Activated CD4-positive, alpha-beta memory T cell treated with anti-CD3 and anti-CD28 coated beads for 36 hours (primary cell): ENCODE measurements at regions not wholly inside any gene's neighbourhood (a gene's known extent, or its start where the extent isn't known, plus 50 kb on each side); places are given as distances from the start of the nearest gene placed in this dataset.

Experiments
- CTCF ChIA-PET: fragments of 350-600 bp; sonication (Branson Sonifier 250); formaldehyde crosslinking; loops from one replicate; lab custom pipeline; 2021; ENCODE audit warnings: antibody characterized with exemption, inconsistent platforms; lab: Charles Lee
- POLR2A ChIA-PET: fragments of 350-600 bp; sonication (Branson Sonifier 250); formaldehyde crosslinking; loops from one replicate; lab custom pipeline; 2021; ENCODE audit warnings: antibody characterized with exemption; lab: Charles Lee
- DNase-seq: peaks from one replicate; pipeline ENCODE4 v3.0.0-alpha.2; 2020
- H3K27ac Mint-ChIP-seq: one replicate; pipeline ENCODE4 v1.8.0; 2021; ENCODE audit warnings: mixed read lengths
- H3K27me3 Mint-ChIP-seq: one replicate; pipeline ENCODE4 v1.8.0; 2021; ENCODE audit warnings: mixed read lengths
- H3K36me3 Mint-ChIP-seq: one replicate; pipeline ENCODE4 v1.8.0; 2021; ENCODE audit warnings: mixed read lengths
- H3K4me1 Mint-ChIP-seq: one replicate; pipeline ENCODE4 v1.8.0; 2021; ENCODE audit warnings: low read depth, mixed read lengths
- H3K4me3 Mint-ChIP-seq: one replicate; pipeline ENCODE4 v1.8.0; 2021; ENCODE audit warnings: mild to moderate bottlenecking, mixed read lengths
- H3K9me3 Mint-ChIP-seq: one replicate; pipeline ENCODE4 v1.8.0; 2021; ENCODE audit warnings: mixed read lengths
- intact Hi-C: fragments of 100-400 bp; cut with micrococcal nuclease; formaldehyde crosslinking; loops from one replicate; pipeline ENCODE4 v1.15.1; 2023

GRCh38 chr9:99412606-99413005 lies 190.5 kb downstream of the SEC61B start:
- Mint-ChIP-seq H3K9me3 (no peaks in the 10 kb centered on the region), H3K4me3 (no peak overlapping the region), H3K27me3 (peaks cover 1% of the 10 kb centered on the region), H3K36me3 (no peaks in the 10 kb centered on the region), H3K27ac (no peak overlapping the region), H3K4me1 (no peaks in the 10 kb centered on the region)
- ChIA-PET CTCF (no interaction called here), POLR2A (no interaction called here)
- no peak for DNase-seq
- intact Hi-C loops = no loop called here

GRCh38 chr9:99414321-99414720 lies 192.2 kb downstream of the SEC61B start:
- Mint-ChIP-seq H3K4me3 (no peak overlapping the region), H3K9me3 (no peaks in the 10 kb centered on the region), H3K36me3 (no peaks in the 10 kb centered on the region), H3K4me1 (no peaks in the 10 kb centered on the region), H3K27me3 (peaks cover 1% of the 10 kb centered on the region), H3K27ac (no peak overlapping the region)
- intact Hi-C loops = no loop called here
- ChIA-PET POLR2A (no interaction called here), CTCF (no interaction called here)
- no peak for DNase-seq

- H3K27me3 Mint-ChIP-seq = peaks cover 1% of the 10 kb centered on the region
- H3K4me3 Mint-ChIP-seq = no peak overlapping the region
- no peak for DNase-seq
- H3K4me1 Mint-ChIP-seq = no peaks in the 10 kb centered on the region
- intact Hi-C loops = no loop called here
- no peaks in the 10 kb centered on the region for H3K36me3 Mint-ChIP-seq
- POLR2A ChIA-PET = no interaction called here
- H3K27ac Mint-ChIP-seq = no peak overlapping the region
- CTCF ChIA-PET = no interaction called here
- H3K9me3 Mint-ChIP-seq = no peaks in the 10 kb centered on the region
Observed at GRCh38 chr9:99415606-99416005, 193.5 kb downstream of the SEC61B start.

- ChIA-PET CTCF (no interaction called here), POLR2A (no interaction called here)
- Mint-ChIP-seq H3K9me3 (no peaks in the 10 kb centered on the region), H3K27me3 (peaks cover 1% of the 10 kb centered on the region), H3K27ac (no peak overlapping the region), H3K36me3 (no peaks in the 10 kb centered on the region), H3K4me1 (no peaks in the 10 kb centered on the region), H3K4me3 (no peak overlapping the region)
- intact Hi-C loops = no loop called here
- no peak for DNase-seq
Observed at GRCh38 chr9:99416007-99416406, 193.9 kb downstream of the SEC61B start.

GRCh38 chr9:99419070-99419469 lies 197.0 kb downstream of the SEC61B start:
- Mint-ChIP-seq H3K27me3 (peaks cover 1% of the 10 kb centered on the region), H3K36me3 (no peaks in the 10 kb centered on the region), H3K4me1 (no peaks in the 10 kb centered on the region), H3K27ac (no peak overlapping the region), H3K4me3 (no peak overlapping the region), H3K9me3 (no peaks in the 10 kb centered on the region)
- intact Hi-C loops = no loop called here
- no peak for DNase-seq
- CTCF ChIA-PET = no interaction called here
- POLR2A ChIA-PET = no interaction called here

GRCh38 chr9:99421369-99421768 lies 199.3 kb downstream of the SEC61B start:
- H3K4me3 Mint-ChIP-seq = no peak overlapping the region
- intact Hi-C loops = no loop called here

GRCh38 chr9:99425124-99425523 lies 203.0 kb downstream of the SEC61B start:
- Mint-ChIP-seq H3K36me3 (no peaks in the 10 kb centered on the region), H3K9me3 (no peaks in the 10 kb centered on the region), H3K27me3 (peaks cover 3% of the 10 kb centered on the region), H3K4me1 (no peaks in the 10 kb centered on the region), H3K4me3 (no peak overlapping the region), H3K27ac (no peak overlapping the region)
- POLR2A ChIA-PET = no interaction called here
- CTCF ChIA-PET = no interaction called here
- DNase-seq = no peak
- intact Hi-C loops = no loop called here

More at GRCh38 chr9:99421369-99421768, 199.3 kb downstream of the SEC61B start:
- DNase-seq = no peak
- ChIA-PET CTCF (no interaction called here), POLR2A (interaction anchor here (0.6 kb wide), 1 partner anchor 14 kb away, joined by 3 read pairs; no protein-coding TSS in a partner anchor)
- H3K9me3 Mint-ChIP-seq = no peaks in the 10 kb centered on the region
- H3K4me1 Mint-ChIP-seq = no peaks in the 10 kb centered on the region
- peaks cover 3% of the 10 kb centered on the region for H3K27me3 Mint-ChIP-seq
- H3K36me3 Mint-ChIP-seq = no peaks in the 10 kb centered on the region
- H3K27ac Mint-ChIP-seq = no peak overlapping the region

GRCh38 chr9:99425923-99426842 lies 204.1 kb downstream of the SEC61B start:
- no peak overlapping the region for H3K4me3 Mint-ChIP-seq
- no peaks in the 10 kb centered on the region for H3K36me3 Mint-ChIP-seq
- DNase-seq = no peak
- no peaks in the 10 kb centered on the region for H3K4me1 Mint-ChIP-seq
- CTCF ChIA-PET = no interaction called here
- H3K27ac Mint-ChIP-seq = no peak overlapping the region
- POLR2A ChIA-PET = no interaction called here
- intact Hi-C loops = no loop called here
- H3K27me3 Mint-ChIP-seq = peaks cover 3% of the 10 kb centered on the region
- H3K9me3 Mint-ChIP-seq = no peaks in the 10 kb centered on the region

- intact Hi-C loops = no loop called here
- H3K27ac Mint-ChIP-seq = no peak overlapping the region
- DNase-seq = no peak
- no peaks in the 10 kb centered on the region for H3K9me3 Mint-ChIP-seq
- H3K36me3 Mint-ChIP-seq = no peaks in the 10 kb centered on the region
- H3K4me3 Mint-ChIP-seq = no peak overlapping the region
- POLR2A ChIA-PET = no interaction called here
- no peaks in the 10 kb centered on the region for H3K4me1 Mint-ChIP-seq
- CTCF ChIA-PET = interaction anchor here (0.6 kb wide), 1 partner anchor 782 kb away, joined by 3 read pairs; no protein-coding TSS in a partner anchor
- H3K27me3 Mint-ChIP-seq = peaks cover 3% of the 10 kb centered on the region
Observed at GRCh38 chr9:99427260-99427659, 205.2 kb downstream of the SEC61B start.

- CTCF ChIA-PET = no interaction called here
Observed at GRCh38 chr9:99430301-99430700, 208.2 kb downstream of the SEC61B start.

GRCh38 chr9:99431103-99431502 lies 209.0 kb downstream of the SEC61B start:
- Mint-ChIP-seq H3K36me3 (no peaks in the 10 kb centered on the region), H3K4me1 (peaks cover 9% of the 10 kb centered on the region), H3K9me3 (no peaks in the 10 kb centered on the region), H3K4me3 (no peak overlapping the region), H3K27ac (no peak overlapping the region), H3K27me3 (no peaks in the 10 kb centered on the region)
- intact Hi-C loops = no loop called here
- CTCF ChIA-PET = no interaction called here
- POLR2A ChIA-PET = no interaction called here
- DNase-seq = no peak

More at GRCh38 chr9:99430301-99430700, 208.2 kb downstream of the SEC61B start:
- DNase-seq = no peak
- Mint-ChIP-seq H3K4me3 (no peak overlapping the region), H3K9me3 (no peaks in the 10 kb centered on the region), H3K36me3 (no peaks in the 10 kb centered on the region), H3K27ac (no peak overlapping the region), H3K4me1 (peaks cover 9% of the 10 kb centered on the region), H3K27me3 (no peaks in the 10 kb centered on the region)
- intact Hi-C loops = no loop called here
- POLR2A ChIA-PET = no interaction called here

- H3K4me3 Mint-ChIP-seq = no peak overlapping the region
- H3K36me3 Mint-ChIP-seq = no peaks in the 10 kb centered on the region
- ChIA-PET POLR2A (no interaction called here), CTCF (interaction anchor here (0.5 kb wide), 1 partner anchor 149 kb away, joined by 3 read pairs; no protein-coding TSS in a partner anchor)
- DNase-seq = no peak
- no peaks in the 10 kb centered on the region for H3K9me3 Mint-ChIP-seq
- H3K27ac Mint-ChIP-seq = no peak overlapping the region
- intact Hi-C loops = no loop called here
- H3K27me3 Mint-ChIP-seq = no peaks in the 10 kb centered on the region
- H3K4me1 Mint-ChIP-seq = peaks cover 9% of the 10 kb centered on the region
Observed at GRCh38 chr9:99432075-99432474, 210.0 kb downstream of the SEC61B start.

GRCh38 chr9:99433095-99433494 lies 211.0 kb downstream of the SEC61B start:
- no peak for DNase-seq
- intact Hi-C loops = no loop called here
- POLR2A ChIA-PET = no interaction called here
- H3K9me3 Mint-ChIP-seq = no peaks in the 10 kb centered on the region
- peaks cover 9% of the 10 kb centered on the region for H3K4me1 Mint-ChIP-seq
- peaks cover 3% of the 10 kb centered on the region for H3K27me3 Mint-ChIP-seq
- no peak overlapping the region for H3K4me3 Mint-ChIP-seq
- H3K36me3 Mint-ChIP-seq = no peaks in the 10 kb centered on the region
- no peak overlapping the region for H3K27ac Mint-ChIP-seq
- CTCF ChIA-PET = no interaction called here
